ENCODE measurements at regions not wholly inside any gene's neighbourhood (a gene's known extent, or its start where the extent isn't known, plus 50 kb on each side); places are given as distances from the start of the nearest gene placed in this dataset.
"Not testable (repeated sequence)": the region's sequence is repeated elsewhere in the genome, so short reads cannot be mapped to it uniquely, and the experiment has no call there.

- Histone ChIP-seq H3K27me3 (replicated peaks in 1 of 7) (peaks cover 0 to 7% (median 0%) of the 10 kb centered on the region in 7 donors), H3K9me3 (peaks cover 0 to 22% (median 8%) of the 10 kb centered on the region in 8 donors), H3K4me1 (no peaks in the 10 kb centered on the region), H3K4me3 (no peak overlapping the region), H3K36me3 (no peaks in the 10 kb centered on the region), H3K27ac (no peak overlapping the region)
- no peak for DNase-seq
- intact Hi-C loops (cut with DNase I; ENCODE audit: low total_unique reads), result no loop called here
- 35 to 66% (median 58%) methylated on average over 7 of the region's 7 CpGs for WGBS, 5 donors
- TF ChIP-seq POLR2A (IDR thresholded peaks at IDR 0.05) (no peak), POLR2AphosphoS5 (IDR thresholded peaks at IDR 0.05) (no peak), CTCF (IDR thresholded peaks at IDR 0.05 in 8 of 11, conservative IDR thresholded peaks at IDR 0.05 in 3 of 11) (no peak)
These were observed 70.1 kb upstream of the SHISA6 start for GRCh38 chr17:11170881-11171280.

- no peak overlapping the region for H3K27ac ChIP-seq
- DNase-seq, result no peak
- TF ChIP-seq CTCF (IDR thresholded peaks at IDR 0.05 in 8 of 11, conservative IDR thresholded peaks at IDR 0.05 in 3 of 11), result no peak
- no peak for TF ChIP-seq POLR2AphosphoS5 (IDR thresholded peaks at IDR 0.05)
- TF ChIP-seq POLR2A (IDR thresholded peaks at IDR 0.05), result no peak
- no peak overlapping the region for H3K4me3 ChIP-seq
- no peaks in the 10 kb centered on the region for H3K4me1 ChIP-seq
- intact Hi-C loops (cut with DNase I; ENCODE audit: low total_unique reads), result no loop called here
- no peaks in the 10 kb centered on the region for H3K36me3 ChIP-seq
- no peaks in the 10 kb centered on the region for H3K27me3 ChIP-seq (replicated peaks in 1 of 7)
- WGBS, 5 donors, result 83 to 88% (median 86%) methylated on average over 8 of the region's 8 CpGs
- H3K9me3 ChIP-seq, result peaks cover 0 to 8% (median 3%) of the 10 kb centered on the region in 8 donors
These were observed 89.1 kb upstream of the SHISA6 start for GRCh38 chr17:11151818-11152425.

GRCh38 chr17:11150906-11151511 lies 90.0 kb upstream of the SHISA6 start:
- H3K9me3 ChIP-seq; H3K4me3 ChIP-seq; DNase-seq; H3K27me3 ChIP-seq (replicated peaks in 1 of 7); intact Hi-C loops (cut with DNase I; ENCODE audit: low total_unique reads); H3K36me3 ChIP-seq; H3K4me1 ChIP-seq; H3K27ac ChIP-seq: not testable (repeated sequence)
- 87 to 92% (median 89%) methylated on average over 19 of the region's 19 CpGs for WGBS, 5 donors

GRCh38 chr17:11144358-11145233 lies 96.4 kb upstream of the SHISA6 start:
- peaks cover 0 to 5% (median 0%) of the 10 kb centered on the region in 8 donors for H3K9me3 ChIP-seq
- TF ChIP-seq CTCF (IDR thresholded peaks at IDR 0.05 in 8 of 11, conservative IDR thresholded peaks at IDR 0.05 in 3 of 11), result peak in 7 of 11 experiments; percentile 24 to 61 (median 48)
- TF ChIP-seq POLR2AphosphoS5 (IDR thresholded peaks at IDR 0.05), result no peak
- no peak for TF ChIP-seq POLR2A (IDR thresholded peaks at IDR 0.05)
- whole genome bisulfite sequencing, 5 donors, result 41 to 50% (median 44%) methylated on average over 7 of the region's 7 CpGs
- no peaks in the 10 kb centered on the region for H3K27me3 ChIP-seq (replicated peaks in 1 of 7)
- intact Hi-C loops (cut with DNase I; ENCODE audit: low total_unique reads), result no loop called here
- no peaks in the 10 kb centered on the region for H3K36me3 ChIP-seq
- H3K27ac ChIP-seq, result no peak overlapping the region
- H3K4me1 ChIP-seq, result no peaks in the 10 kb centered on the region
- H3K4me3 ChIP-seq, result no peak overlapping the region
- DNase-seq, result no peak

Data from spleen (tissue), 11 donors.